ENCODE measurements at regions not wholly inside any gene's neighbourhood (a gene's known extent, or its start where the extent isn't known, plus 50 kb on each side); places are given as distances from the start of the nearest gene placed in this dataset.

DNA sequence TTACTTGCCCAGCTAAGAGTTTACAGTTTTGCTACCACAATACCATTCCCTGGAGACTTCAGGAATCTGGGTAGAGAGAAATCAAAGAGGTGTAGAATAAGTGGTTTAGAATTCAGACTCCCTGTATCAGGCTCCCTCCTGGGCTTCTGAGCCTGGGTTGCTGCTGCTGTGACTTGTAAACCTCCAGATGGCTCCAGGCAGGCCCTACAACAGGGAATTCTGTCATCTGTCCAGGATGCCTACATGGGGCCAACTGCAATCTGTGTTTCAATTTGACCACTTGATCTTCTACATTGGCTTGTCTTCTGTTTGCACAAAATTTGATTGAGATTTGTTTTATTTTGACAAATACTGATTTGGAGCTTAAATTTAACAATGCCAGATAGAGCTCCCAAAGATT lies 183.9 kb downstream of the RAD51AP2 start:
- Histone ChIP-seq H3K9me3 (ENCODE audit: control insufficient read depth, insufficient read depth, low read depth, low read length) (no peaks in the 10 kb centered on the region), H3K4me1 (ENCODE audit: control insufficient read depth, insufficient read depth, low read length) (no peaks in the 10 kb centered on the region), H3K36me3 (ENCODE audit: control insufficient read depth, insufficient read depth, low read length) (no peaks in the 10 kb centered on the region), H3K27ac (ENCODE audit: low read length) (no peak overlapping the region), H3K4me3 (ENCODE audit: low read depth in 2 of 2, low read length in 2 of 2) (no peak overlapping the region), H3K27me3 (ENCODE audit: control insufficient read depth, insufficient read depth, low read length) (no peaks in the 10 kb centered on the region)
- BruUV-seq (replicated peaks): no TSS peak
- CTCF ChIA-PET: no interaction called here
- no peak for TF ChIP-seq SIN3A (IDR thresholded peaks at IDR 0.05; ENCODE audit: borderline replicate concordance, insufficient read depth, low read depth, low read length)
- no peak for TF ChIP-seq REST (IDR thresholded peaks at IDR 0.05; ENCODE audit: insufficient read depth in 1 of 2, low read depth in 2 of 2, low read length in 1 of 2)
- TF ChIP-seq TCF7L2 (IDR thresholded peaks at IDR 0.05; ENCODE audit: low read depth, low read length): no peak
- no peak for TF ChIP-seq POLR2AphosphoS5 (IDR thresholded peaks at IDR 0.05; ENCODE audit: low read depth, low read length)
- TF ChIP-seq CTCF (IDR thresholded peaks at IDR 0.05): no peak
- intact Hi-C loops (cut with micrococcal nuclease; ENCODE audit: unreplicated experiment): no loop called here
- in situ Hi-C loops (cut with HindIII; ENCODE audit: low pct_unique_long_range_greater_than_20kb, low sequenced_read_pairs): no loop called here
- POLR2A ChIA-PET: no interaction called here
- DNase-seq (ENCODE audit: low read depth, low spot score) (no peak), ATAC-seq (no peak)

DNA sequence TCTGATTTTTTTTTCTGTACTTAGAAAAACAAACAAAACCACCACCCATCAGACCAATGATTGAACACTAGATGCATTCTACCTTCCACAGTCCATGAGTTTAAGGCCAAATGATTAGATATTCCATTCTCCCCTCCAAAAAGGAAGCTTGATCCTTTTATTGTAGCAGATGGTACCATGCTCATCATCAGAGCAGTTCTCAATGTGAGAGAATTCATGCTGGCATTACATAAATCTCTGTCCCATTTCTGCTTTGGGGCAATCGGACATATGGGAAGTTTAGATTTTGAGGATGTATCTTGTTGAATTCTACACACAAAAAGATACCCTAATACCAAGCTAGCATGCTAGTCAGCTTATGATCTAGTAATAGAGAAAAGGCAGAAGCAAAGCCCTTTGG lies 186.6 kb downstream of the RAD51AP2 start:
- TF ChIP-seq POLR2AphosphoS5 (IDR thresholded peaks at IDR 0.05; ENCODE audit: low read depth, low read length) (no peak), SIN3A (IDR thresholded peaks at IDR 0.05; ENCODE audit: borderline replicate concordance, insufficient read depth, low read depth, low read length) (no peak), TCF7L2 (IDR thresholded peaks at IDR 0.05; ENCODE audit: low read depth, low read length) (no peak), CTCF (IDR thresholded peaks at IDR 0.05) (no peak), REST (IDR thresholded peaks at IDR 0.05; ENCODE audit: insufficient read depth in 1 of 2, low read depth in 2 of 2, low read length in 1 of 2) (no peak)
- no peak overlapping the region for H3K27ac ChIP-seq (ENCODE audit: low read length)
- H3K4me3 ChIP-seq (ENCODE audit: low read depth in 2 of 2, low read length in 2 of 2): no peak overlapping the region
- ATAC-seq (no peak), DNase-seq (ENCODE audit: low read depth, low spot score) (no peak)
- H3K4me1 ChIP-seq (ENCODE audit: control insufficient read depth, insufficient read depth, low read length): no peaks in the 10 kb centered on the region
- in situ Hi-C loops (cut with HindIII; ENCODE audit: low pct_unique_long_range_greater_than_20kb, low sequenced_read_pairs): no loop called here
- H3K9me3 ChIP-seq (ENCODE audit: control insufficient read depth, insufficient read depth, low read depth, low read length): no peaks in the 10 kb centered on the region
- intact Hi-C loops (cut with micrococcal nuclease; ENCODE audit: unreplicated experiment): no loop called here
- no peaks in the 10 kb centered on the region for H3K36me3 ChIP-seq (ENCODE audit: control insufficient read depth, insufficient read depth, low read length)
- no TSS peak for BruUV-seq (replicated peaks)
- ChIA-PET POLR2A (no interaction called here), CTCF (no interaction called here)
- no peaks in the 10 kb centered on the region for H3K27me3 ChIP-seq (ENCODE audit: control insufficient read depth, insufficient read depth, low read length)

All from Panc1 (cell line).